Right atrium auricular region (tissue), 2 donors: ENCODE measurements at regions not wholly inside any gene's neighbourhood (a gene's known extent, or its start where the extent isn't known, plus 50 kb on each side); places are given as distances from the start of the nearest gene placed in this dataset.

Experiments
- DNase-seq: peaks from one replicate; pipeline ENCODE4 v3.0.0-alpha.2; 2019; ENCODE audit warnings: low spot score
- H3K27ac ChIP-seq, 2 donors: fragments of 200-600 bp; sonication (generic); 1 replicate in 1 of 2; 2 replicates in 1 of 2; pipeline ENCODE4 v1.5.1; 2016 to 2019
- H3K27me3 ChIP-seq, 2 donors: fragments of 200-600 bp; sonication (generic); one replicate each; pipeline versions ENCODE4 v1.5.1 to v1.6.0; 2017 to 2019
- H3K36me3 ChIP-seq: fragments of 200-600 bp; sonication (generic); one replicate; pipeline ENCODE4 v1.5.1; 2016
- H3K4me1 ChIP-seq, 2 donors: fragments of 200-600 bp; sonication (generic); one replicate each; pipeline versions ENCODE4 v1.5.1 to v1.6.0; 2017 to 2019
- H3K4me3 ChIP-seq, 2 donors: fragments of 200-600 bp; sonication (generic); 1 replicate in 1 of 2; 2 replicates in 1 of 2; pipeline ENCODE4 v1.5.1; 2017 to 2019; ENCODE audit warnings: mild to moderate bottlenecking in 1 of 2, moderate library complexity in 1 of 2
- H3K9me3 ChIP-seq, 2 donors: fragments of 200-600 bp; sonication (generic); one replicate each; pipeline ENCODE4 v1.5.1; 2019
- CTCF ChIP-seq, 2 donors: fragments of 200-600 bp; sonication (generic); IDR thresholded peaks; one replicate each; pipeline ENCODE4 v1.5.1; 2019; ENCODE audit warnings: antibody characterized with exemption in 2 of 2

DNA sequence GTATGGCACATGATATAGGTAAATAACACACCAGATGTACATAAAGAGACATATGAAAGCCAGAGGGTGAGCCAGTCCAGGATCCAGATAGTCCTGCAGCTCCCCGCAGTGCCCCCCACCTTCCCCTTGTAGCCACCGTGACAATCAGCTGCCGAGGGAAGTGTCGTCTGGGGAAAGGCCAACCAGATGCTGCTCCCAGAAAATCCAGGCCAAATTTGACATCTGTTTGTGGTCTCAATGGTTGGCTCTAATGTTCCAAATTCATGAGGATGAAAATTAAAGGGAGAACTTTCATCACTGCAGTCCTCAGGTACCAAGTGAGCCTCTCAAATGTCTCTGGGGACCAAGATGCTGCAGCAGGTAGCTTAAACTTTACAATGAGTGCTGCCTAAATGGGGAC is 210.3 kb downstream of the PTEN start:
- no peaks in the 10 kb centered on the region for H3K9me3 ChIP-seq
- peaks cover 0 to 3% of the 10 kb centered on the region in 2 donors for H3K4me1 ChIP-seq
- no peak for DNase-seq
- H3K27ac ChIP-seq: no peak overlapping the region
- H3K27me3 ChIP-seq: no peaks in the 10 kb centered on the region
- no peaks in the 10 kb centered on the region for H3K36me3 ChIP-seq
- no peak for TF ChIP-seq CTCF (IDR thresholded peaks at IDR 0.05)
- no peak overlapping the region for H3K4me3 ChIP-seq

GRCh38 chr10:88074971-88075370 is 211.5 kb downstream of the PTEN start:
- Histone ChIP-seq H3K36me3 (no peaks in the 10 kb centered on the region), H3K4me3 (no peak overlapping the region), H3K27ac (no peak overlapping the region), H3K27me3 (no peaks in the 10 kb centered on the region), H3K4me1 (peaks cover 0 to 3% of the 10 kb centered on the region in 2 donors), H3K9me3 (no peaks in the 10 kb centered on the region)
- no peak for DNase-seq
- no peak for TF ChIP-seq CTCF (IDR thresholded peaks at IDR 0.05)

DNA sequence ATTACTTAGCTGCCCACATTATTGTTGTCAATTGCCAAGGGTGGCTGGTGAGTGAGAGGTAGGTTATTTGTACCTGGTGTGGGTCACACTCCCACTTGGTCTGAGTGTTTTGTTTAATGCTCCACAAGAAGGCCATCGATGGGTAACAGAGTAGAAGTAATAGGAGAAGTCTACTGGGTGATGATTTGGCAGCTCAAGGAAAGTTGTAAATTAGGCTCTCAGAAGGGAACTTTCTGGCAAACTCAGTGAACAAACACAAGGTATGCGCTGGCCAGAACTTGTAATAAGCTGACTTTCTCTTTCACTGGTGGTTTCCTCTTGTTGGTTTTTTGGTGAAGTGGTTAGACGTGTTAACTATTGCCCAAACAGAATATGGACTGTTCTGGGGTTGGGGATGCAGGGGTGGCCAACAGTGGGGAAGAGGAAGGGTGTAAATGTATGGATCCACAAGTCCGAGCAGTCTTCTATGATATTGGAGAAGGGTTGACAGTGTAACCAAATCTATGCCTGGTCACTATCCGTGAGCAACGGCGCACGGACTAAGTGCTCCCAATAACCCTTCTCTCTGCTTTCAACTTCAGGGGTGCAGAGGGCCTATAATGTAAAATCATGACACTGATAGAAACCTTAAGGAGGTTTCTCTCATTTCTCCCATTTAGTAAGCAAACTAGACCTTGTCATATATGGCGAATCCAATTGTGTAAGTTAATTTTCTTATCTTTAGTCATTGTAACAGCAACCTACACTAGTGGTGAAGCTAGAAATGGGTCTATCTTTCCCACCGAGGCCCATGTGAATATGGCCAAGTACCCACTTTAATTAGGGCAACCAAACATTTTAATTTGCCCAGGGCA is 212.8 kb downstream of the PTEN start:
- TF ChIP-seq CTCF (IDR thresholded peaks at IDR 0.05): no peak
- H3K4me3 ChIP-seq: no peak overlapping the region
- peaks cover 0 to 6% of the 10 kb centered on the region in 2 donors for H3K4me1 ChIP-seq
- H3K9me3 ChIP-seq: no peaks in the 10 kb centered on the region
- no peaks in the 10 kb centered on the region for H3K27me3 ChIP-seq
- H3K36me3 ChIP-seq: no peaks in the 10 kb centered on the region
- DNase-seq: no peak
- no peak overlapping the region for H3K27ac ChIP-seq

- DNase-seq: no peak
- H3K4me1 ChIP-seq: peaks cover 0 to 3% of the 10 kb centered on the region in 2 donors
- H3K27ac ChIP-seq: no peak overlapping the region
- no peak overlapping the region for H3K4me3 ChIP-seq
- TF ChIP-seq CTCF (IDR thresholded peaks at IDR 0.05): no peak
- H3K27me3 ChIP-seq: no peaks in the 10 kb centered on the region
- no peaks in the 10 kb centered on the region for H3K9me3 ChIP-seq
- no peaks in the 10 kb centered on the region for H3K36me3 ChIP-seq
These were observed 214.6 kb downstream of the PTEN start for GRCh38 chr10:88077977-88078376.

DNA sequence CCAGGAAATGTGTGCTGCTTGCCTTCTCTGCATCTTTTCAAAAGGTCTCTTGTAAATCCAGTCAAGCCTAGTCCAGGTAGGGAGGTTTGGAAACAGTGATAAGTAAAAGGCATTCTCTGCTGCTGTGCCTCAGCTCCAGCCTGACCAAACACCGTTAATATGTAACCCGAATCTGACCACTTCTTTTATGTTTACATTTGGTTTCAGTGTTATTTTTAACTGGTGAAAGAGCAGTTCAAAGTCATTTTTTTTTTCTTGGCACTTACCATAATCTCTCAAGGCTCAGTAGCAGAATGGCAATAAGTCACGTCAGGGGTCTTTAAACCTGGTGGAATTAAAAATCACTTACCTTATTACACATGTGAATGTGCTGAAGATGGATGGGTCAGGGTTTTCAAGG is 216.8 kb downstream of the PTEN start:
- no peak overlapping the region for H3K27ac ChIP-seq
- DNase-seq: no peak
- H3K36me3 ChIP-seq: no peaks in the 10 kb centered on the region
- peaks cover 0 to 3% of the 10 kb centered on the region in 2 donors for H3K4me1 ChIP-seq
- H3K4me3 ChIP-seq: no peak overlapping the region
- H3K27me3 ChIP-seq: no peaks in the 10 kb centered on the region
- H3K9me3 ChIP-seq: no peaks in the 10 kb centered on the region
- TF ChIP-seq CTCF (IDR thresholded peaks at IDR 0.05): no peak
